HCT116 (cell line): ENCODE measurements at regions not wholly inside any gene's neighbourhood (a gene's known extent, or its start where the extent isn't known, plus 50 kb on each side); places are given as distances from the start of the nearest gene placed in this dataset.

Experiments
- ATAC-seq: fragments of 200-7000 bp; cut with Tn5 transposase; 2 replicates; pipeline ENCODE4 v1.9.1; 2020; ENCODE audit warnings: mild to moderate bottlenecking, moderate library complexity
- BruUV-seq: library from RNA; stranded (reverse); fragments of 400-500 nt; replicated peaks from 2 replicates; lab custom pipeline; 2021; lab: Mats Ljungman, UMichigan
- CTCF ChIA-PET: fragments of 300-600 bp; sonication (Branson Sonifier 250); formaldehyde crosslinking; loops from one replicate; lab custom pipeline; 2021; ENCODE audit warnings: antibody characterized with exemption; lab: Charles Lee
- POLR2A ChIA-PET: fragments of 300-600, 350-600 bp; sonication (Branson Sonifier 250); formaldehyde crosslinking; loops from one replicate; lab custom pipeline; 2021; ENCODE audit warnings: antibody characterized with exemption; lab: Charles Lee
- RAD21 ChIA-PET, 2 experiments: fragments of 300-600 bp; sonication (Branson Sonifier 250); formaldehyde crosslinking; loops; one replicate each; lab custom pipeline; 2023; ENCODE audit warnings: low total read pairs in 2 of 2; ENCODE audit not compliant: uncharacterized antibody in 2 of 2, unreplicated experiment in 2 of 2, low non-redundant PET in 1 of 2; lab: Charles Lee
- DNase-seq: peaks from one replicate; pipeline ENCODE4 v3.0.0-alpha.2; 2010; ENCODE audit warnings: low read depth, low spot score
- H2AFZ ChIP-seq: fragments of 200-600 bp; shearing (Covaris generic), sonication (generic); 2 replicates; pipeline ENCODE4 v1.6.1; 2017; ENCODE audit warnings: low read depth, mixed run types, mixed read lengths, antibody characterized with exemption, low read length; ENCODE audit not compliant: poor library complexity, severe bottlenecking
- H3K27ac ChIP-seq: 2 replicates; pipeline ENCODE4 v1.5.1; 2012; ENCODE audit warnings: low read depth, low read length
- H3K27me3 ChIP-seq: fragments of 200-600 bp; sonication (generic); 2 replicates; pipeline ENCODE4 v1.6.1; 2016; ENCODE audit warnings: mixed run types, low read length, mixed read lengths; ENCODE audit not compliant: insufficient read depth
- H3K36me3 ChIP-seq, 2 experiments: fragments of 200-500 bp in 1 of 2; fragments of 200-600 bp in 1 of 2; sonication (Bioruptor generic) in 1 of 2; sonication (generic) in 1 of 2; 2 replicates each; pipeline versions ENCODE4 v1.5.1 to v1.6.1; 2014 to 2016; ENCODE audit warnings: low read length in 2 of 2, inconsistent platforms in 1 of 2, mixed read lengths in 1 of 2, mixed run types in 1 of 2; ENCODE audit not compliant: insufficient read depth in 2 of 2, control insufficient read depth in 1 of 2
- H3K4me1 ChIP-seq, 2 experiments: fragments of 200-600 bp in 1 of 2; sonication (generic) in 1 of 2; 2 replicates each; pipeline versions ENCODE4 v1.5.1 to v1.6.1; 2012 to 2017; ENCODE audit warnings: low read length in 2 of 2, inconsistent platforms in 1 of 2, mild to moderate bottlenecking in 1 of 2, mixed read lengths in 1 of 2, mixed run types in 1 of 2, moderate library complexity in 1 of 2; ENCODE audit not compliant: insufficient read depth in 2 of 2, control insufficient read depth in 1 of 2
- H3K4me2 ChIP-seq: fragments of 200-600 bp; sonication (generic); 2 replicates; pipeline ENCODE4 v1.6.1; 2017; ENCODE audit warnings: mixed run types, low read length, mixed read lengths
- H3K4me3 ChIP-seq, 2 experiments: fragments of 200-600 bp in 1 of 2; sonication (generic) in 1 of 2; replicated peaks in 1 of 2; 2 replicates each; pipeline ENCODE4 v1.5.1; 2011 to 2016; ENCODE audit warnings: low read length in 2 of 2, control low read depth in 1 of 2, low read depth in 1 of 2, mild to moderate bottlenecking in 1 of 2, mixed read lengths in 1 of 2, mixed run types in 1 of 2
- H3K79me2 ChIP-seq: fragments of 200-600 bp; sonication (generic); 2 replicates; pipeline ENCODE4 v1.6.1; 2017; ENCODE audit warnings: mild to moderate bottlenecking, mixed run types, low read length, moderate library complexity, mixed read lengths; ENCODE audit not compliant: insufficient read depth
- H3K9ac ChIP-seq: fragments of 200-600 bp; sonication (generic); 2 replicates; pipeline ENCODE4 v1.6.1; 2016; ENCODE audit warnings: low read length, mixed read lengths
- H3K9me2 ChIP-seq: fragments of 200-600 bp; sonication (generic), shearing (Covaris generic); 2 replicates; pipeline ENCODE4 v1.6.1; 2017; ENCODE audit warnings: mixed run types, mild to moderate bottlenecking, moderate library complexity; ENCODE audit not compliant: insufficient read depth
- H3K9me3 ChIP-seq, 2 experiments: fragments of 200-500 bp in 1 of 2; fragments of 200-600 bp in 1 of 2; sonication (Bioruptor generic) in 1 of 2; sonication (generic) in 1 of 2; 2 replicates each; pipeline ENCODE4 v1.6.1; 2014 to 2017; ENCODE audit warnings: low read length in 2 of 2, mixed read lengths in 2 of 2, inconsistent platforms in 1 of 2, low read depth in 1 of 2, mild to moderate bottlenecking in 1 of 2, mixed run types in 1 of 2, moderate library complexity in 1 of 2; ENCODE audit not compliant: control insufficient read depth in 1 of 2, insufficient read depth in 1 of 2
- H4K20me1 ChIP-seq: fragments of 200-600 bp; sonication (generic), shearing (Covaris generic); 2 replicates; pipeline ENCODE4 v1.6.1; 2017; ENCODE audit warnings: mixed run types, mild to moderate bottlenecking, moderate library complexity; ENCODE audit not compliant: insufficient read depth
- CEBPB ChIP-seq: IDR thresholded peaks from 2 replicates; pipeline ENCODE4 v1.6.1; 2012; ENCODE audit warnings: low read depth
- ELF1 ChIP-seq: IDR thresholded peaks from 2 replicates; pipeline ENCODE4 v1.6.1; 2012; ENCODE audit warnings: low read depth, borderline replicate concordance
- JUND ChIP-seq: IDR thresholded peaks from 2 replicates; pipeline ENCODE4 v1.6.1; 2012
- REST ChIP-seq: IDR thresholded peaks from 2 replicates; pipeline ENCODE4 v1.6.1; 2012; ENCODE audit warnings: low read depth
- SRF ChIP-seq: IDR thresholded peaks from 2 replicates; pipeline ENCODE4 v1.6.1; 2012; ENCODE audit warnings: low read depth
- YY1 ChIP-seq: IDR thresholded peaks from 2 replicates; pipeline ENCODE4 v1.6.1; 2011; ENCODE audit warnings: low read length, low read depth, moderate library complexity, mild to moderate bottlenecking; ENCODE audit not compliant: insufficient replicate concordance; ENCODE audit errors: extremely low read depth
- intact Hi-C: fragments of 100-400 bp; cut with micrococcal nuclease; formaldehyde crosslinking; loops from 2 replicates; pipeline ENCODE4 v1.10.0; 2022

GRCh38 chr5:33041586-33041985 lies 330.5 kb downstream of the NPR3 start:
- ChIA-PET CTCF (no interaction called here), POLR2A (no interaction called here)
- BruUV-seq, result no TSS peak

More at GRCh38 chr5:33041586-33041985, 330.5 kb downstream of the NPR3 start:
- H3K9ac ChIP-seq, result no peak overlapping the region
- H3K9me2 ChIP-seq, result no peaks in the 10 kb centered on the region
- intact Hi-C loops, result no loop called here
- H3K36me3 ChIP-seq, result no peaks in the 10 kb centered on the region
- H3K27ac ChIP-seq, result no peak overlapping the region
- H3K79me2 ChIP-seq, result no peaks in the 10 kb centered on the region
- H3K4me1 ChIP-seq, result peaks cover 0 to 13% of the 10 kb centered on the region in 2 experiments; a peak in 1 of 4 replicates
- TF ChIP-seq YY1 (no peak), JUND (no peak), REST (no peak), CEBPB (no peak), ELF1 (no peak), SRF (no peak)
- H4K20me1 ChIP-seq, result no peaks in the 10 kb centered on the region
- H2AFZ ChIP-seq, result no peak overlapping the region
- H3K27me3 ChIP-seq, result no peaks in the 10 kb centered on the region
- no peak overlapping the region for H3K4me2 ChIP-seq
- RAD21 ChIA-PET, result no interaction called here
- 0 out of 4 replicates have a peak, but pooled peaks cover 0 to 3% of the 10 kb centered on the region in 2 experiments for H3K9me3 ChIP-seq
- DNase-seq (no peak), ATAC-seq (no peak)
- H3K4me3 ChIP-seq, result no peak overlapping the region
